Kidney epithelial cell (primary cell): ENCODE measurements at regions not wholly inside any gene's neighbourhood (a gene's known extent, or its start where the extent isn't known, plus 50 kb on each side); places are given as distances from the start of the nearest gene placed in this dataset.

ENCODE experiments used
- DNase-seq: peaks from one replicate; pipeline ENCODE4 v3.0.0-alpha.2; 2010; ENCODE audit warnings: low read depth
- H3K27me3 ChIP-seq: 2 replicates; pipeline ENCODE4 v1.6.0; 2011; ENCODE audit warnings: low read length; ENCODE audit not compliant: control insufficient read depth, insufficient read depth
- H3K36me3 ChIP-seq: 2 replicates; pipeline ENCODE4 v1.5.1; 2011; ENCODE audit warnings: low read length; ENCODE audit not compliant: control insufficient read depth, insufficient read depth
- H3K4me3 ChIP-seq: 2 replicates; pipeline ENCODE4 v1.5.1; 2011; ENCODE audit warnings: low read depth, mild to moderate bottlenecking, control low read depth, low read length
- TF ChIP-seq, protein P1 (sequence below): IDR thresholded peaks from 2 replicates; pipeline ENCODE4 v1.5.1; 2011; ENCODE audit warnings: mild to moderate bottlenecking, moderate library complexity, low read length, control low read depth, inconsistent platforms; ENCODE audit not compliant: insufficient read depth, poor library complexity, severe bottlenecking

GRCh38 chr7:51501620-51502019 is 185.0 kb upstream of the COBL start:
- Histone ChIP-seq H3K27me3 (no peaks in the 10 kb centered on the region), H3K4me3 (no peak overlapping the region), H3K36me3 (no peaks in the 10 kb centered on the region)
- TF ChIP-seq, protein P1, sequence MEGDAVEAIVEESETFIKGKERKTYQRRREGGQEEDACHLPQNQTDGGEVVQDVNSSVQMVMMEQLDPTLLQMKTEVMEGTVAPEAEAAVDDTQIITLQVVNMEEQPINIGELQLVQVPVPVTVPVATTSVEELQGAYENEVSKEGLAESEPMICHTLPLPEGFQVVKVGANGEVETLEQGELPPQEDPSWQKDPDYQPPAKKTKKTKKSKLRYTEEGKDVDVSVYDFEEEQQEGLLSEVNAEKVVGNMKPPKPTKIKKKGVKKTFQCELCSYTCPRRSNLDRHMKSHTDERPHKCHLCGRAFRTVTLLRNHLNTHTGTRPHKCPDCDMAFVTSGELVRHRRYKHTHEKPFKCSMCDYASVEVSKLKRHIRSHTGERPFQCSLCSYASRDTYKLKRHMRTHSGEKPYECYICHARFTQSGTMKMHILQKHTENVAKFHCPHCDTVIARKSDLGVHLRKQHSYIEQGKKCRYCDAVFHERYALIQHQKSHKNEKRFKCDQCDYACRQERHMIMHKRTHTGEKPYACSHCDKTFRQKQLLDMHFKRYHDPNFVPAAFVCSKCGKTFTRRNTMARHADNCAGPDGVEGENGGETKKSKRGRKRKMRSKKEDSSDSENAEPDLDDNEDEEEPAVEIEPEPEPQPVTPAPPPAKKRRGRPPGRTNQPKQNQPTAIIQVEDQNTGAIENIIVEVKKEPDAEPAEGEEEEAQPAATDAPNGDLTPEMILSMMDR, result no peak
- no peak for DNase-seq

DNA sequence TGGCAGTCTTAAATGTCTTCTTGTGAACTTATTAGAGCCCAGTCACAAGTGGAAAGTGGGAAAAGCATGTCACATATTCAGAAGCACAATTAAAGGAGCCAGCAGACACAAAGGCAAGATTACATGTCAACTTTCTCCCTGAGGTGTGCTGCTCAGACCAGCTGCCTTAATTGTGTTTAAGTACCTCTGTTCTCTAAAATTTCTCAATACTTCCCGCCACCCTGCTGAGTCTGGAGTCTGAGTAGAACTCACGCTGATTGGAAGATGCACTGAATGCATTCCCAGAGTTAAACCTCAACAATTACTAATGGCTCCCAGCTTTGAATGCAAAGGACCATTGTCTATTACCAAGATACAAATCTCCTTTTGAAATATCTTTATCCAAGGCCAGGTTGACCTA is 166.4 kb upstream of the COBL start:
- TF ChIP-seq, protein P1, result no peak
- no peak for DNase-seq
- H3K36me3 ChIP-seq, result no peaks in the 10 kb centered on the region
- no peak overlapping the region for H3K4me3 ChIP-seq
- H3K27me3 ChIP-seq, result no peaks in the 10 kb centered on the region

DNA sequence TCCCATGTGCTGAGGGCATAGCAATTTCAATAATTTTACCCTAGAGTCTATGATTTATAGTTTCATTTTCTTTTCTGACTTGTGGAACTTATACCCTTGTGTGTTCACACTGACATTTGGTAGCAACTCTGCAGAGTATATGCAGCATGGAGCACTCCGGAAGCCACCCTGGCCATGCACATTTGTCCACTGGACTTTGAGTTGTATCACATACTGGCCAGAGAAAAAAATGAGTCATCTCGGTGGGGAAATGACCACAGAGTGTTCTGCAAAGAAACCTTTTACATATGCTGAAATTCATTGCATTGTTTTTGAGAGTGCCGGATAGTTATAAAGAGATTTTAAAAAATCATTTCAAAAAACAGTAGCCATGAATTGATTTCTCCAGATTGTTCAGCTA is 164.8 kb upstream of the COBL start:
- Histone ChIP-seq H3K36me3 (no peaks in the 10 kb centered on the region), H3K4me3 (no peak overlapping the region), H3K27me3 (no peaks in the 10 kb centered on the region)
- no peak for DNase-seq
- TF ChIP-seq, protein P1, result no peak

DNA sequence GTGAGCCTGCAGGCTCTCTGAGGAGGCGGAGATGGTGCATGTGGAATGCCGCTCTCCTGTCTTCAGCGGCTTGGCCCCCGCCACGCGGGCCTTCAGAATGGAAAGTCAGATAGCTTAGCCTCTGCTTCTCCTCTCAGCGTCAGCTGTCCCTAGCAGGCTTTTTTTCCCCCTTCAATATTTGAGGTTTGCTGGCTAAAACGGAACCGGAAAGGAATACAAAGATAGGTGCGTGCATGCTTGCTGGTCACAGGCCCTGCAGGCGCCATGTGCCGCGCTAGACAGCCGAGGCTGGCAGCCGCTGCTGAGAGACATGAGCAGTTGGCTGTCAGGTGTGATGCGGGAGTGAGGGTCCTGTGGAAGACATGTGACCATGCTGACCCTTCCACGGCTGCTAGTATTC is 161.2 kb upstream of the COBL start:
- no peaks in the 10 kb centered on the region for H3K36me3 ChIP-seq
- H3K4me3 ChIP-seq, result no peak overlapping the region
- peaks cover under 1% of the 10 kb centered on the region for H3K27me3 ChIP-seq
- TF ChIP-seq, protein P1, result no peak
- no peak for DNase-seq

- TF ChIP-seq, protein P1, result no peak
Observed at GRCh38 chr7:51477323-51477722, 160.7 kb upstream of the COBL start.

DNA sequence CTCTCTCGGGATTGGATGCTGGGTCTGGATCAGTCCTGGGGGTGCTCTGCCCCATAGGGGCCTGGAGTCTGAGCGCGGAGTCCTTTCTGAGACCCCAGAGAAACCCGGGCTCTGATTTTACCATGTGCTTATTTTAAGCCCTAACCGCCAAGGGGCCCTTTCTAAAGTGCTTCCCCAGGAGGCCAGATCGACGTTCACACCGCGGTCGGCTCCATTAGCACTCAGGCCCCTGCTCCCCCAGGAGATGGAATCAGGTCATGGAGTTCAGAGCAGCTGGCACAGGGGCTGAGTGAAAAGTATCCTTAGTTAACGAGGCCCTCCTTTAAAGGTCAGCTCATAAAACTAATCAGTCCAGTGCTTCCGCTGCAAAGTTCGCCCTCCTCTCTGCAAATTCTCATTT is 159.4 kb upstream of the COBL start:
- DNase-seq, result no peak
- H3K27me3 ChIP-seq, result peaks cover 14% of the 10 kb centered on the region
- no peaks in the 10 kb centered on the region for H3K36me3 ChIP-seq
- TF ChIP-seq, protein P1, result no peak
- H3K4me3 ChIP-seq, result no peak overlapping the region

More at GRCh38 chr7:51477323-51477722, 160.7 kb upstream of the COBL start:
- Histone ChIP-seq H3K4me3 (no peak overlapping the region), H3K27me3 (peaks cover 5% of the 10 kb centered on the region), H3K36me3 (no peaks in the 10 kb centered on the region)
- no peak for DNase-seq
